ENCODE measurements at regions not wholly inside any gene's neighbourhood (a gene's known extent, or its start where the extent isn't known, plus 50 kb on each side); places are given as distances from the start of the nearest gene placed in this dataset.

GRCh38 chr4:114036426-114036825 lies 57.0 kb upstream of the ARSJ start:
- TF ChIP-seq CTCF (IDR thresholded peaks at IDR 0.05) (no peak), POLR2A (IDR thresholded peaks at IDR 0.05) (no peak), EP300 (IDR thresholded peaks at IDR 0.05) (no peak)

Measured in upper lobe of left lung (tissue), 4 donors.